Left ventricle myocardium inferior (tissue), 1 donor: ENCODE measurements at regions not wholly inside any gene's neighbourhood (a gene's known extent, or its start where the extent isn't known, plus 50 kb on each side); places are given as distances from the start of the nearest gene placed in this dataset.

Source experiments
- DNase-seq: peaks from one replicate; pipeline ENCODE4 v3.0.0-alpha.2; 2020
- H3K27ac ChIP-seq: fragments of 200-600 bp; replicated peaks from 2 replicates; pipeline ENCODE4 v1.8.0; 2021
- H3K27me3 ChIP-seq: fragments of 200-600 bp; 2 replicates; pipeline ENCODE4 v1.8.0; 2021; ENCODE audit warnings: low read depth
- H3K36me3 ChIP-seq: fragments of 200-600 bp; 2 replicates; pipeline ENCODE4 v1.8.0; 2021
- H3K4me1 ChIP-seq: fragments of 200-600 bp; 2 replicates; pipeline ENCODE4 v1.8.0; 2021
- H3K4me3 ChIP-seq: fragments of 200-600 bp; 2 replicates; pipeline ENCODE4 v1.8.0; 2021; ENCODE audit warnings: mild to moderate bottlenecking, moderate library complexity
- H3K9me3 ChIP-seq: fragments of 200-600 bp; replicated peaks from 2 replicates; pipeline ENCODE4 v1.8.0; 2021
- CTCF ChIP-seq: fragments of 200-600 bp; IDR thresholded peaks from 2 replicates; pipeline ENCODE4 v1.8.0; 2021; ENCODE audit warnings: antibody characterized with exemption, mild to moderate bottlenecking, borderline replicate concordance
- intact Hi-C: fragments of 100-400 bp; cut with micrococcal nuclease; formaldehyde crosslinking; loops from one replicate; pipeline ENCODE4 v1.11.0; 2022
- donor health status: DM: no; HTN: yes; CAD: no; lungs with severe emphysema.

GRCh38 chr3:13179181-13179580, 106.0 kb upstream of the IQSEC1 start:
- peaks cover 8% of the 10 kb centered on the region for H3K27me3 ChIP-seq
- no peaks in the 10 kb centered on the region for H3K4me1 ChIP-seq
- H3K4me3 ChIP-seq, result no peak overlapping the region
- H3K27ac ChIP-seq, result no peak overlapping the region
- intact Hi-C loops, result no loop called here
- no peak for TF ChIP-seq CTCF
- no peaks in the 10 kb centered on the region for H3K36me3 ChIP-seq
- no peak for DNase-seq
- peaks cover 36% of the 10 kb centered on the region for H3K9me3 ChIP-seq

- H3K4me3 ChIP-seq, result no peak overlapping the region
- no peak for TF ChIP-seq CTCF
- no peaks in the 10 kb centered on the region for H3K36me3 ChIP-seq
- H3K9me3 ChIP-seq, result peaks cover 25% of the 10 kb centered on the region
- no peaks in the 10 kb centered on the region for H3K4me1 ChIP-seq
- no peak overlapping the region for H3K27ac ChIP-seq
- intact Hi-C loops, result no loop called here
- DNase-seq, result no peak
- H3K27me3 ChIP-seq, result peaks cover 8% of the 10 kb centered on the region
Observed at GRCh38 chr3:13178107-13178506, 104.9 kb upstream of the IQSEC1 start.

DNA sequence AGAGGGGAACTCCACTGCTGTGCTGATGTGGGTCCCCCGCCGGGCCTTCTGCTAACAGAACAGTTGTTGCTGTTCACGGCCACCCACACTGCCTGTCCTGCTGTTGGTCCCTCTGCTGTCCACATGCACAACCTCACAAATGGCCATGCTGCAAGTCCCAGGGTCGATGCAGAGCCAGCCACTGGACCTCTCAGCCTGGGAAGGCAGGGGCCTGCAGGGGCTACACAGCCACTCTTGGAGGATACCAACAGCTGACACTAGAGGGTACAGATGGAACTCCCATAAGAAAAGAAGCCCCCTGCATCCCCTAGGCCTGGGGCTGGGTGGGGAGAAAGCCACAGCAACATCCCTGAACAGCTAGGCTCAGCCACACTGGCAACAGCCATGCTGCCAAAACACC, 104.4 kb upstream of the IQSEC1 start:
- H3K36me3 ChIP-seq, result no peaks in the 10 kb centered on the region
- peaks cover 8% of the 10 kb centered on the region for H3K27me3 ChIP-seq
- H3K4me3 ChIP-seq, result no peak overlapping the region
- no peak overlapping the region for H3K27ac ChIP-seq
- intact Hi-C loops, result no loop called here
- no peak for TF ChIP-seq CTCF
- no peaks in the 10 kb centered on the region for H3K4me1 ChIP-seq
- no peak for DNase-seq
- H3K9me3 ChIP-seq, result peaks cover 24% of the 10 kb centered on the region

GRCh38 chr3:13177236-13177635, 104.0 kb upstream of the IQSEC1 start:
- H3K27me3 ChIP-seq, result peaks cover 8% of the 10 kb centered on the region
- intact Hi-C loops, result no loop called here
- H3K4me3 ChIP-seq, result no peak overlapping the region
- H3K4me1 ChIP-seq, result no peaks in the 10 kb centered on the region
- no peak overlapping the region for H3K27ac ChIP-seq
- peaks cover 24% of the 10 kb centered on the region for H3K9me3 ChIP-seq
- TF ChIP-seq CTCF, result no peak
- no peak for DNase-seq
- no peaks in the 10 kb centered on the region for H3K36me3 ChIP-seq

DNA sequence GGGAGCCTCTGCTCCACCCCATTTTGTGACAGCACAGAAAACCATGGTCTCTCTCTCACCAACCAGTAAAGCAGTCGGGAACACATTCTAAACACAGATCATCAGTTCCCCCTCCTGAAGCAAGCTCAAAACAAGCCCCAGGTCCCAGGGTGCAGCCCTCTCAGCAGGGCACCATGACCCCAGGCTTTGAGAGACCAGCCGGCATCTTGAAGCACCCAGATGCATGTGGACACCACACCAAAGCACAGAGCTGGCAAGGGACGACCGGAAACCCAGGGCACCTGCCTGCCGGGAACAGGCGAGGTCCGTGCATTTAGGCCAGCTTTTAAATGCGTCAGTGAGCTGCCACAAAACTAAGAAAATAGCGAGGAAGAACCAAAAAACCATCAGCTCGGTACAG, 103.2 kb upstream of the IQSEC1 start:
- no peak for DNase-seq
- H3K4me1 ChIP-seq, result no peaks in the 10 kb centered on the region
- H3K27ac ChIP-seq, result no peak overlapping the region
- peaks cover 24% of the 10 kb centered on the region for H3K9me3 ChIP-seq
- intact Hi-C loops, result no loop called here
- H3K27me3 ChIP-seq, result peaks cover 8% of the 10 kb centered on the region
- H3K36me3 ChIP-seq, result no peaks in the 10 kb centered on the region
- no peak overlapping the region for H3K4me3 ChIP-seq
- TF ChIP-seq CTCF, result no peak

- Histone ChIP-seq H3K36me3 (no peaks in the 10 kb centered on the region), H3K27ac (no peak overlapping the region), H3K9me3 (peaks cover 19% of the 10 kb centered on the region), H3K4me1 (no peaks in the 10 kb centered on the region), H3K27me3 (peaks cover 8% of the 10 kb centered on the region), H3K4me3 (no peak overlapping the region)
- DNase-seq, result no peak
- intact Hi-C loops, result no loop called here
- TF ChIP-seq CTCF, result no peak
Observed at GRCh38 chr3:13174803-13175135, 101.5 kb upstream of the IQSEC1 start.
